Liver (tissue), 3 donors: ENCODE measurements at regions not wholly inside any gene's neighbourhood (a gene's known extent, or its start where the extent isn't known, plus 50 kb on each side); places are given as distances from the start of the nearest gene placed in this dataset.

ENCODE experiments used
- CTCF ChIP-seq: fragments of 150-350 bp; IDR thresholded peaks from 2 replicates; pipeline ENCODE4 v1.5.1; 2017; ENCODE audit warnings: improper control_type of control experiment, low read depth, low read length; ENCODE audit not compliant: missing input control
- NR2F2 ChIP-seq: IDR thresholded peaks from 2 replicates; pipeline ENCODE4 v1.6.1; 2016; ENCODE audit warnings: antibody characterized with exemption
- SP1 ChIP-seq: IDR thresholded peaks from 2 replicates; pipeline ENCODE4 v1.6.1; 2018; ENCODE audit warnings: antibody characterized with exemption, mild to moderate bottlenecking
- TF ChIP-seq, protein P1 (sequence below): IDR thresholded peaks from 2 replicates; pipeline ENCODE4 v1.6.1; 2016; ENCODE audit warnings: antibody characterized with exemption
- donor health status: healthy.
- donor health status: healthy.

DNA sequence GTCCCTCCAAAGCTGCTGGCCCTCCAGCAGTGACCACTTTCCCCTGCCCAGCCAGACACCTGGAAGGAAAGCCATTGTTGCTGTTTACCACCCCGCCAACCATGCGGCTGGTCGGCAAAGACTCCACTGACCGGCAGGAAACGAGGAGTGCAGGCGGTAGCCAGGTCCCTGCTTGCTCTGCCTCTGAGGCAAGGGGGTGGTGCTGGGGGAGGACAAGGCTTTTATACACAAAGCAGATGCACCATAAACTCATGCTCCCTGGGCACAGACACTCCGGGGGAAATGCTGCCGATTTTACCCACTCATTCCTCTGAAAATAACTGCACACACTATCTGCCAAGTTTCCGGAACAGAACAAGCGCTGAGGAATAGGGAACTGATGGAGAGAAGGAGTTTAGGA, 62.8 kb upstream of the GRIN2A start:
- TF ChIP-seq SP1 (no peak), NR2F2 (no peak), CTCF (no peak)
- TF ChIP-seq, protein P1, sequence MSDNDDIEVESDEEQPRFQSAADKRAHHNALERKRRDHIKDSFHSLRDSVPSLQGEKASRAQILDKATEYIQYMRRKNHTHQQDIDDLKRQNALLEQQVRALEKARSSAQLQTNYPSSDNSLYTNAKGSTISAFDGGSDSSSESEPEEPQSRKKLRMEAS: no peak
